ENCODE measurements at regions not wholly inside any gene's neighbourhood (a gene's known extent, or its start where the extent isn't known, plus 50 kb on each side); places are given as distances from the start of the nearest gene placed in this dataset.

- H3K14ac ChIP-seq (ENCODE audit: insufficient read length) = no peak overlapping the region
- ChIA-PET CTCF (ENCODE audit: partially characterized antibody) (interaction anchor here (0.5 to 1.4 kb wide), 4 partner anchors 12 to 435 kb away, joined by 3 to 4 read pairs (median 4); no protein-coding TSS in a partner anchor), POLR2A (ENCODE audit: partially characterized antibody) (no interaction called here)
- no peak overlapping the region for H3K56ac ChIP-seq (replicated peaks; ENCODE audit: insufficient read length, low read depth, low read length)
- no peak overlapping the region for H3K23ac ChIP-seq (ENCODE audit: insufficient read length)
- H3K18ac ChIP-seq (ENCODE audit: extremely low read depth, low read length) = no peak overlapping the region
- no peak overlapping the region for H3K4me2 ChIP-seq (ENCODE audit: insufficient read depth in 1 of 2, low read depth in 2 of 2, low read length in 2 of 2)
- H2BK5ac ChIP-seq (ENCODE audit: low read depth, low read length) = no peak overlapping the region
- no peak for TF ChIP-seq SUZ12 (IDR thresholded peaks at IDR 0.05; ENCODE audit: low read length)
- TF ChIP-seq RAD21 (IDR thresholded peaks at IDR 0.05 in 1 of 2, conservative IDR thresholded peaks at IDR 0.05 in 1 of 2; ENCODE audit: low read depth in 2 of 2, low read length in 2 of 2) = no peak; a peak in 1 of 4 replicates
- no peak for TF ChIP-seq KDM4A (IDR thresholded peaks at IDR 0.05; ENCODE audit: low read depth, low read length, severe bottlenecking)
- TF ChIP-seq BCL11A (IDR thresholded peaks at IDR 0.05; ENCODE audit: low read depth in 2 of 2, low read length in 2 of 2) = no peak
- no peak for TF ChIP-seq GABPA (IDR thresholded peaks at IDR 0.05; ENCODE audit: borderline replicate concordance, insufficient read depth, low read length)
- TF ChIP-seq TEAD4 (IDR thresholded peaks at IDR 0.05; ENCODE audit: low read depth, low read length) = no peak
- no peaks in the 10 kb centered on the region for H3K4me1 ChIP-seq (replicated peaks in 1 of 4; ENCODE audit: control insufficient read depth in 3 of 4, insufficient read depth in 4 of 4, low read length in 3 of 4)
- WGBS, 2 experiments (ENCODE audit: extremely low coverage in 1 of 2, insufficient coverage in 1 of 2, insufficient read length in 1 of 2, insufficient replicate concordance in 2 of 2, low coverage in 1 of 2, low lambda C conversion rate in 2 of 2, missing lambda C conversion rate in 1 of 2) = 13% methylated on average over 1 of the region's 1 CpG; no CpG with 5 or more reads in 1 of the 2 experiments
- H4K91ac ChIP-seq (replicated peaks; ENCODE audit: insufficient read length, low read length) = no peak overlapping the region
- H3K79me1 ChIP-seq (ENCODE audit: low read depth, low read length) = no peaks in the 10 kb centered on the region
- H2BK12ac ChIP-seq (ENCODE audit: low read depth, low read length) = no peak overlapping the region
- H2AK5ac ChIP-seq (ENCODE audit: low read depth, low read length) = no peak overlapping the region
- no peaks in the 10 kb centered on the region for H3K9me3 ChIP-seq (ENCODE audit: insufficient read depth in 2 of 2, low read depth in 1 of 2, low read length in 1 of 2)
- no peak overlapping the region for H2BK15ac ChIP-seq (ENCODE audit: low read length)
- no peak overlapping the region for H3K4ac ChIP-seq (replicated peaks; ENCODE audit: insufficient read length, low read depth, low read length)
- H4K20me1 ChIP-seq (replicated peaks in 1 of 2; ENCODE audit: control insufficient read depth in 1 of 2, insufficient read depth in 2 of 2, low read length in 2 of 2) = no peaks in the 10 kb centered on the region
- no peak overlapping the region for H3K9ac ChIP-seq (replicated peaks in 1 of 4; ENCODE audit: extremely low read depth in 1 of 4, low read depth in 3 of 4, low read length in 3 of 4)
- H3K27me3 ChIP-seq (replicated peaks in 1 of 4; ENCODE audit: control insufficient read depth in 3 of 4, extremely low read depth in 1 of 4, insufficient read depth in 3 of 4, low read length in 3 of 4) = no peaks in the 10 kb centered on the region
- no peak overlapping the region for H2AFZ ChIP-seq (ENCODE audit: low read length)
- H4K8ac ChIP-seq (ENCODE audit: extremely low read depth, insufficient read depth, low read length) = no peak overlapping the region
- FAIRE-seq (no peak), DNase-seq (ENCODE audit: low read depth in 1 of 2, low spot score in 2 of 2) (no peak)
- H3K27ac ChIP-seq (ENCODE audit: low read depth, low read length) = no peak overlapping the region
- no peaks in the 10 kb centered on the region for H3K79me2 ChIP-seq (ENCODE audit: control insufficient read depth in 1 of 2, insufficient read depth in 2 of 2, low read length in 2 of 2)
- H3K36me3 ChIP-seq (ENCODE audit: control insufficient read depth in 2 of 4, insufficient read depth in 4 of 4, low read length in 3 of 4) = no peaks in the 10 kb centered on the region
- no peaks in the 10 kb centered on the region for H3K23me2 ChIP-seq (ENCODE audit: low read depth, low read length)
- H3K4me3 ChIP-seq (ENCODE audit: extremely low read depth in 1 of 4, insufficient read depth in 2 of 4, low read depth in 3 of 4, low read length in 4 of 4) = no peak overlapping the region
- H2BK20ac ChIP-seq (ENCODE audit: low read length) = no peak overlapping the region
- no peak overlapping the region for H2BK120ac ChIP-seq (replicated peaks; ENCODE audit: low read depth, low read length)
- no peak overlapping the region for H4K5ac ChIP-seq (ENCODE audit: insufficient read length, low read depth, low read length)
Measured at GRCh38 chr2:106037262-106037661, 156.8 kb downstream of the UXS1 start.

Measured in H1 (cell line).